GM18507 (cell line): ENCODE measurements at regions not wholly inside any gene's neighbourhood (a gene's known extent, or its start where the extent isn't known, plus 50 kb on each side); places are given as distances from the start of the nearest gene placed in this dataset.

Source experiments
- DNase-seq: peaks from one replicate; pipeline ENCODE4 v3.0.0; 2011; ENCODE audit warnings: low read depth; ENCODE audit not compliant: insufficient read length; ENCODE audit errors: extremely low spot score
- FAIRE-seq: peaks from 2 replicates; lab custom pipeline; 2011; peaks lifted over from hg19 to GRCh38; lab: Jason Lieb, UNC

GRCh38 chr4:144202081-144202480 is 61.6 kb upstream of the GYPA start:
- no peak for DNase-seq

GRCh38 chr4:144203155-144203554 is 62.6 kb upstream of the GYPA start:
- FAIRE-seq (no peak), DNase-seq (no peak)

More at GRCh38 chr4:144202081-144202480, 61.6 kb upstream of the GYPA start:
- no peak for FAIRE-seq

DNA sequence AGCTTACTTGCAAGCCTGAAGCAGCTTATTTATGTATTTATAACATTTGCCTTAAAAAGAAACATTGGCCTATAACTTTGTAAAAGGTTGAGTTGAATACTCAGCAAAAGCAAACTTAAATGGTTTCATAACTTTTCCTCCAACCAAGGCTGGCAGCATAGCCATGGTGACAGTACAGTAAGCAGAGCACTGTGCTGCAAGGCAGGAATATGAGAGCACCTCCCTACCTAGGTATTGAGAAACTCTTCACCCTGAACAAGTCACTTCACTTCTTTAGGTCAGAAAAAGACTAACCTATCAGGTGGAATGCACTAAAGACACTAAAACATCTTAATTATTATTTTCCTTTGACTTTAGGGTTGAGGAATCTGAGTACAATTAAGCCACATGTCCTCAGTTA is 63.9 kb upstream of the GYPA start:
- DNase-seq = no peak
- no peak for FAIRE-seq

GRCh38 chr4:144206711-144207110 is 66.2 kb upstream of the GYPA start:
- DNase-seq = no peak
- no peak for FAIRE-seq

DNA sequence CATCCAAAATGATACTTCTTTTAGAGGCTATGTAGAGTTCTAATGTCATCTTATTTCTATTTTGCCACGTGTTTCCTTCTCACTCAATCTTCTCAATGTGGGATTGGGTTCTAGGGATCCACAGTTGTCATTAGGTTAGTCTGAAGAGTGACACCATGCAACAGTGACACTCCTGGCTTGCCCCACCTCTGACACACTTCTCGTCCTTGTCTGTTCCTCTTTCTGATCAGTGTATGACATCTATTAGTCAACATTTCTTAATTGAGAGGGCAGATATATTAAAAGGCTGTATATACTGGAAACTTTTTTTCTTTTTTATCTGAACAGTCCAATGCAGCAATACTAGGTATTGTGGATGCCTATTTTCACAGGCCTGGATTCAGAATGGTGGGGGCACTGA is 67.6 kb upstream of the GYPA start:
- DNase-seq = no peak
- FAIRE-seq = no peak

DNA sequence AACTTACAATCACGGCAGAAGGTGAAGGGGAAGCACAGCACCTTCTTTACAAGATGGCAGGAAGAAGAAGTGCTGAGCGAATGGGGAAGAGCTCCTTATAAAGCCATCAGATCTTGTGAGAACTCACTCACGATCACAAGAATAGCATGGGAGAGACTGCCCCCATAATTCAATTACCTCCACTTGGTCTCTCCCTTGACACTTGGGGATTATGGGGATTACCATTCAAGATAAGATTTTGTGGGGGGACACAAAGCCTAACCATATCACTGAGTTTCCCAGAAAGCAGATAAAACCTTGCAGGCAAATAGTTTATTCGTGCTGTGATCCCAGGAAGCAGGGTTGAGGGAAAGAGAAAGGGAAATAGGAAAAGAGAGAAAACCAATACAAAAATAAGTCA is 69.0 kb upstream of the GYPA start:
- no peak for FAIRE-seq

GRCh38 chr4:144213371-144213770 is 72.9 kb upstream of the GYPA start:
- DNase-seq = no peak
- no peak for FAIRE-seq

More for the DNA sequence above, 69.0 kb upstream of the GYPA start:
- DNase-seq = no peak

- DNase-seq (no peak), FAIRE-seq (no peak)
These were observed 82.6 kb upstream of the GYPA start for GRCh38 chr4:144223149-144223548.

GRCh38 chr4:144223661-144224060 is 83.1 kb upstream of the GYPA start:
- DNase-seq = no peak
- FAIRE-seq = no peak

GRCh38 chr4:144259285-144259684 is 118.8 kb upstream of the GYPA start:
- FAIRE-seq = no peak
- DNase-seq = no peak

DNA sequence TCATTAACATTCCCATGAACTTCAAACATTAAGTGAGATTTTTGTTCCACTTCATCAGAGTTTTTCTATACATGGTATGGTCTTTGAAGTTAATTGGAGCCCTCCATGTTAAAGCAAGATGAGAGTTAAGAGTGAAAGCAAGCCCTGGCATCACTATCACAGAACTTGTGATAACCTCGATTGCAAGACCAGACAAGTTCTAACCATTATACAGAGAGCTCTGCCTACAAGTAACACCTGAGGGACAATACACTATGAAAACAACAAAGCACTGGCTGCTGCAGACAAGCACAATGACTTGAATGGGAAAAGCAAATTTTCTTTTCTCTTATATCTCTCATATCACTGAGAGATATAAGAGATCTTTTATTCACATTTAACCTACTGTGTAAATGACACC is 126.6 kb upstream of the GYPA start:
- DNase-seq (no peak), FAIRE-seq (no peak)

DNA sequence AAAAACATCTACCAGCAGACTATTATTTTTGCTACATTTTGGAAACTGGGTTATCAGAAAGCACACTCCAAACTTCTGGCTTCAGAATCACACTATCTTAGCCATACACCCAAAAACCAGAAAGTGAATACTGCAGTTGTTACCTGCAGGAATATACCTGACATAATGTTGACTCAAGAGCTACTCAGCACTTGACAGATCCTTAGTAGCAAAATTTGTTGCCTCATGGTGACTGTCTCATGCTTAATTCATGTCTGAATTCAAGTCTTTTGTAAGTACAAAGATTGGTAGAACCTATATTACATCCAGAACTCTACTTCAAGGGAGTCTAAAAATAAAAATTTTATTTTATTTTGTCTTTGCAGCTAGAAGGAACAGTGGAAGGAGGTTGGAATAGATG is 140.2 kb upstream of the GYPA start:
- DNase-seq (no peak), FAIRE-seq (no peak)

GRCh38 chr4:144283526-144283925 is 143.0 kb upstream of the GYPA start:
- DNase-seq (no peak), FAIRE-seq (no peak)

GRCh38 chr4:144284026-144284425 is 143.5 kb upstream of the GYPA start:
- FAIRE-seq (no peak), DNase-seq (no peak)

DNA sequence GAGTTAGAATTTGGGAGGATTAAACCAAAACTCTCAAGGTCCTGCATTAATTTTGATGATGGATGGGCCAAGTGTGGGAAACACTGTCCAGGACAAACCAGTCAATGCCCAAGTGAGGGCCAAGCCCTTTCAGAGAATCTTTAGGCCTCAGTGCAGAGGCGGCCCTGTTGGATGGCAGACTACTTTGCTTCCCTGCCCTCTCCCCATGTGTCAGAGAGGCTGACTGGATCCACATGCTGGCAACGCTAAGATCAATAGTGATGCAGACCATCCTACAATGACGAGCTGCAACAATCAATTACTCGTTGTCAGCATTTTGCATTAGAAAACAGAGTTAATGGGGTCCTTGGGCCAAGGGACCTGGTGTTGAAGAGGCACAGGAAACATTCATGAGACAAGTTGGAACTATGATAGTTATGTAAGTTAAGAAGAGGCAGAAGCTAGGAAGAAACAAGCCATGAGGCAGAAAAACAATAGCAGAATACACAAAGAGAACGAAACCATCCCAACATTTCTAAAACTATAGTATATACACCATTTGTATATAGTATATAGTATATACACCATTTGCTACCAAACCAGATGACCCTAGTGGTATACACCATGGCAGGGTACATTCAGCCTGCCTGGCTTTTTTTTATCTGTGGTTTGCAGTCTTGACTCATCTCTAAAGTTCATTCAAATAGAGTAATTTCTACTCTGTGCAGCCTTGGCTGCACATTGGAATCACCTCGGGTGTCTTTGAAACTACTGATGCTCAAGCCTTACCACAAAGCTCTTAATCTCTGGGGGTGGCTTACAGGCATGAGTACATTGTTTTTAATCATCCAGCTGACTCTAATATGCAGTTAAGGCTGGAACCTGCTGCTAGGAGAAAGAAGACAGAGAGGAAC is 147.7 kb upstream of the GYPA start:
- DNase-seq = no peak
- no peak for FAIRE-seq

- DNase-seq (no peak), FAIRE-seq (no peak)
These were observed 149.3 kb upstream of the GYPA start for GRCh38 chr4:144289667-144290428.

GRCh38 chr4:144291164-144291563 is 150.6 kb upstream of the GYPA start:
- DNase-seq (no peak), FAIRE-seq (no peak)

DNA sequence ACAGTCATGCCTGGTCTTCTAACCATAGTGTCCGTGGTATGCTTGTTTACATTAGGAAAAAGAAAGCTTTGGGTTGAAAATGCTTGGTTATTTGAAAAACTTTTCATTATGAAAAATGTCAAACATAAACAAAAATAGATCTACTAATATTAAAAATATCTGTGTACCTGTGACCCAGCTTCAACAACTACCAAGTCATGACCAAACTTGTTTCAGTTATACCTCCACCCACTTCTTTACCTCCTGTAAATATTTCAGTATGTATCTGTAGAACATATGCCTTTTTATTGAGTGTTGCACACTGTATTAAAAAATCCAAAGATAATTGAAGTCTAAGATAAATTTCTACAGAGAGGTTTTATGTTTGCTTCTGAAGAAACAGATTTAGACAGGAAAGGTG is 153.7 kb upstream of the GYPA start:
- FAIRE-seq (no peak), DNase-seq (no peak)

DNA sequence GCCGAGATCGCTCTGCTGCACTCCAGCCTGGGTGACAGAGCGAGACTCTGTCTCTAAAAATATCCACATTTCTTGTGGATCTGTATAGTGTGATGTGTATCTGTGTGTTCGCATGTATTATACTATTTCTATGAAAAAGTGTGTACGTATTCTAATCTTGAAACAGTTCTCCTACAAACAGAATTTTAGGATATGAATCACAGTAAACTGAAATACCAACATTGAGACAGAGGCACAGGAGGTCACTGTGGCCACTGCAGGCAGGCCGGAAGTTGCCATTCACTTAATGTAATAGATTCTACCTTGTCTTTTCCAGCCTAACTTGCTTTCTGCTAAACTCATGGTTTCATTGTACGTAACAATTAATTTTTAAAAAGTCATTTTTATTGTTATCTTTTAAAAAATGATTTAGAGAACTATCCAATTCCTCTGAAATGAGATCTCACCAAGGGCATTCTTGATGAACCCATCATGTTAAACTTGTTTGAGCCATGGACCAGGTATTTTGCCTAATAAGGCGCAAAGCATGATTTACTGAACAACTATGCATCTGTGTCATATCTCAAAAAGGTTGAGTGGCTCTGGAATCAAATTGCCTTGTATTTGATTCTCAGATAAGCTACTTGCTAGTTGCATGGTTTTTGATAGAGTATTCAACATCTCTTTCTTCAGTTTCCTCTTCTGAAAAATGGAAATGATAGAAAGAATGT is 154.9 kb upstream of the GYPA start:
- FAIRE-seq = no peak

GRCh38 chr4:144296941-144297340 is 156.4 kb upstream of the GYPA start:
- no peak for DNase-seq
- no peak for FAIRE-seq

More for the DNA sequence above, 154.9 kb upstream of the GYPA start:
- no peak for DNase-seq
